SK-N-SH treated with all-trans-retinoic acid at 6 μM for 48 hours (cell line): ENCODE measurements at regions not wholly inside any gene's neighbourhood (a gene's known extent, or its start where the extent isn't known, plus 50 kb on each side); places are given as distances from the start of the nearest gene placed in this dataset.
A peak's percentile ranks its signal among the peaks of the same experiment; 100 is the strongest.

Experiments used
- ATAC-seq: fragments of 200-7000 bp; cut with Tn5 transposase; 3 replicates; pipeline ENCODE4 v1.9.1; 2020; ENCODE audit warnings: mild to moderate bottlenecking, moderate library complexity
- ARNTL ChIP-seq: fragments of 450-650 bp; formaldehyde crosslinking; IDR thresholded peaks from 2 replicates; pipeline ENCODE4 v1.5.0; 2020; ENCODE audit warnings: low read depth, mild to moderate bottlenecking, moderate library complexity, borderline replicate concordance
- BACH2 ChIP-seq: fragments of 250-450 bp; sonication (Bioruptor Pico); IDR thresholded peaks from 2 replicates; pipeline ENCODE4 v1.9.0; 2021; ENCODE audit warnings: mild to moderate bottlenecking, borderline replicate concordance
- CREB5 ChIP-seq: fragments of 250-450 bp; sonication (Bioruptor Pico); IDR thresholded peaks from 2 replicates; pipeline ENCODE4 v1.5.1; 2020; ENCODE audit warnings: low read depth, mild to moderate bottlenecking, moderate library complexity
- CSRNP3 ChIP-seq: fragments of 250-450 bp; sonication (Bioruptor Pico); IDR thresholded peaks from 2 replicates; pipeline ENCODE4 v1.5.1; 2021; ENCODE audit warnings: mild to moderate bottlenecking, moderate library complexity
- ESRRG ChIP-seq: fragments of 250-450 bp; sonication (Bioruptor Pico); IDR thresholded peaks from 2 replicates; pipeline ENCODE4 v1.6.1; 2021; ENCODE audit warnings: mild to moderate bottlenecking
- GLIS3 ChIP-seq: fragments of 250-450 bp; sonication (Bioruptor Pico); IDR thresholded peaks from 2 replicates; pipeline ENCODE4 v1.5.0; 2020; ENCODE audit warnings: mild to moderate bottlenecking, moderate library complexity
- ISL1 ChIP-seq: fragments of 250-450 bp; sonication (Bioruptor Pico); IDR thresholded peaks from 2 replicates; pipeline ENCODE4 v2.1.2; 2022; ENCODE audit warnings: mild to moderate bottlenecking, moderate library complexity
- OSR1 ChIP-seq: fragments of 250-450 bp; sonication (Bioruptor Pico); IDR thresholded peaks from 2 replicates; pipeline ENCODE4 v1.8.0; 2022; ENCODE audit warnings: moderate library complexity, mild to moderate bottlenecking, inconsistent platforms
- PATZ1 ChIP-seq: fragments of 250-450 bp; sonication (Bioruptor Pico); IDR thresholded peaks from 2 replicates; pipeline ENCODE4 v1.8.0; 2020; ENCODE audit warnings: mild to moderate bottlenecking, moderate library complexity, borderline replicate concordance
- POU6F1 ChIP-seq: fragments of 250-450 bp; sonication (Bioruptor Pico); IDR thresholded peaks from 2 replicates; pipeline ENCODE4 v1.8.0; 2021; ENCODE audit warnings: low read depth, mild to moderate bottlenecking, moderate library complexity, borderline replicate concordance
- PPARA ChIP-seq: fragments of 250-450 bp; sonication (Bioruptor Pico); IDR thresholded peaks from 2 replicates; pipeline ENCODE4 v1.5.0; 2020; ENCODE audit warnings: mild to moderate bottlenecking, borderline replicate concordance
- RARB ChIP-seq: fragments of 250-450 bp; sonication (Bioruptor Pico); IDR thresholded peaks from 2 replicates; pipeline ENCODE4 v1.8.0; 2021; ENCODE audit warnings: mild to moderate bottlenecking, moderate library complexity
- SNAI2 ChIP-seq: fragments of 250-450 bp; sonication (Bioruptor Pico); IDR thresholded peaks from 2 replicates; pipeline ENCODE4 v1.5.0; 2020; ENCODE audit warnings: mild to moderate bottlenecking, moderate library complexity
- TCF4 ChIP-seq: fragments of 250-450 bp; sonication (Bioruptor Pico); IDR thresholded peaks from 2 replicates; pipeline ENCODE4 v1.8.0; 2021; ENCODE audit warnings: mild to moderate bottlenecking, moderate library complexity, borderline replicate concordance
- TOX ChIP-seq: fragments of 250-450 bp; sonication (Bioruptor Pico); IDR thresholded peaks from 2 replicates; pipeline ENCODE4 v1.8.0; 2021; ENCODE audit warnings: mild to moderate bottlenecking, moderate library complexity, borderline replicate concordance
- TSHZ2 ChIP-seq: fragments of 250-450 bp; sonication (Bioruptor Pico); IDR thresholded peaks from 2 replicates; pipeline ENCODE4 v1.5.0; 2020; ENCODE audit warnings: mild to moderate bottlenecking, moderate library complexity
- ZC3H10 ChIP-seq: fragments of 250-450 bp; sonication (Bioruptor Pico); IDR thresholded peaks from 2 replicates; pipeline ENCODE4 v1.5.1; 2021; ENCODE audit warnings: mild to moderate bottlenecking, moderate library complexity
- ZFP3 ChIP-seq: fragments of 250-450 bp; sonication (Bioruptor Pico); IDR thresholded peaks from 2 replicates; pipeline ENCODE4 v1.5.0; 2020; ENCODE audit warnings: mild to moderate bottlenecking, moderate library complexity
- ZFP30 ChIP-seq: fragments of 450-650 bp; formaldehyde crosslinking; IDR thresholded peaks from 2 replicates; pipeline ENCODE4 v1.5.0; 2022; ENCODE audit warnings: mild to moderate bottlenecking, moderate library complexity
- ZNF565 ChIP-seq: fragments of 450-650 bp; formaldehyde crosslinking; conservative IDR thresholded peaks from 2 replicates; pipeline ENCODE4 v1.5.0; 2020; ENCODE audit warnings: low read depth, mild to moderate bottlenecking, moderate library complexity
- ZNF70 ChIP-seq: fragments of 450-650 bp; formaldehyde crosslinking; IDR thresholded peaks from 2 replicates; pipeline ENCODE4 v1.5.0; 2020; ENCODE audit warnings: mild to moderate bottlenecking, moderate library complexity
- ZNF8 ChIP-seq: fragments of 450-650 bp; formaldehyde crosslinking; IDR thresholded peaks from 2 replicates; pipeline ENCODE4 v1.5.0; 2020; ENCODE audit warnings: mild to moderate bottlenecking, moderate library complexity

- ATAC-seq: no peak
- no peak for TF ChIP-seq ZNF70
- TF ChIP-seq ISL1 (CRISPR knock-in tag): peak; percentile 69
Observed at GRCh38 chr7:124497176-124497575, 268.4 kb downstream of the GPR37 start.

- no peak for ATAC-seq
- TF ChIP-seq ZC3H10 (CRISPR knock-in tag) (no peak), PPARA (no peak), OSR1 (CRISPR knock-in tag) (no peak), ZNF8 (CRISPR knock-in tag) (no peak), RARB (CRISPR knock-in tag) (no peak)
Observed at GRCh38 chr7:124489925-124490324, 275.7 kb downstream of the GPR37 start.

- ATAC-seq: no peak
- TF ChIP-seq PATZ1: no peak
- TF ChIP-seq TOX: no peak
- TF ChIP-seq TCF4: no peak
- TF ChIP-seq ZNF70: no peak
- no peak for TF ChIP-seq ARNTL
- no peak for TF ChIP-seq CSRNP3 (CRISPR knock-in tag)
- no peak for TF ChIP-seq ZFP30 (CRISPR knock-in tag)
- TF ChIP-seq OSR1 (CRISPR knock-in tag): no peak
- TF ChIP-seq SNAI2 (CRISPR knock-in tag): no peak
- TF ChIP-seq ISL1 (CRISPR knock-in tag): no peak
- TF ChIP-seq POU6F1: no peak
- no peak for TF ChIP-seq ZC3H10 (CRISPR knock-in tag)
- no peak for TF ChIP-seq ZNF565 (CRISPR knock-in tag)
- no peak for TF ChIP-seq PPARA
- TF ChIP-seq ZFP3 (CRISPR knock-in tag): no peak
- TF ChIP-seq, all 23 proteins: peak for 0
Observed at GRCh38 chr7:124489082-124489819, 276.3 kb downstream of the GPR37 start.

- ATAC-seq: no peak
- TF ChIP-seq GLIS3 (CRISPR knock-in tag): no peak
- no peak for TF ChIP-seq ZNF8 (CRISPR knock-in tag)
- TF ChIP-seq POU6F1: no peak
- no peak for TF ChIP-seq TSHZ2
- TF ChIP-seq ZNF565 (CRISPR knock-in tag): no peak
- TF ChIP-seq CREB5 (CRISPR knock-in tag): no peak
- no peak for TF ChIP-seq ZNF70
- no peak for TF ChIP-seq BACH2 (CRISPR knock-in tag)
- TF ChIP-seq ARNTL: no peak
- no peak for TF ChIP-seq ZFP3 (CRISPR knock-in tag)
- no peak for TF ChIP-seq RARB (CRISPR knock-in tag)
- TF ChIP-seq CSRNP3 (CRISPR knock-in tag): no peak
- TF ChIP-seq ESRRG (CRISPR knock-in tag): no peak
- no peak for TF ChIP-seq ZC3H10 (CRISPR knock-in tag)
- no peak for TF ChIP-seq ZFP30 (CRISPR knock-in tag)
- TF ChIP-seq TCF4: no peak
- TF ChIP-seq ISL1 (CRISPR knock-in tag): no peak
Observed at GRCh38 chr7:124482229-124482628, 283.4 kb downstream of the GPR37 start.
